Ovary (tissue), 7 donors: ENCODE measurements at regions not wholly inside any gene's neighbourhood (a gene's known extent, or its start where the extent isn't known, plus 50 kb on each side); places are given as distances from the start of the nearest gene placed in this dataset.
"Not testable (repeated sequence)": the region's sequence is repeated elsewhere in the genome, so short reads cannot be mapped to it uniquely, and the experiment has no call there.

Source experiments
- DNase-seq, 5 donors: peaks; one replicate each; pipeline ENCODE4 v3.0.0-alpha.2; 2019 to 2020
- H3K27ac ChIP-seq, 2 donors: fragments of 200-600 bp; one replicate each; pipeline versions ENCODE4 v1.5.1 to v1.8.0; 2019 to 2022
- H3K27me3 ChIP-seq: fragments of 200-600 bp; one replicate; pipeline ENCODE4 v1.8.0; 2022
- H3K36me3 ChIP-seq: fragments of 200-600 bp; sonication (generic); one replicate; pipeline ENCODE4 v1.5.1; 2019
- H3K4me1 ChIP-seq: one replicate; pipeline ENCODE4 v1.8.1; 2013; ENCODE audit warnings: mild to moderate bottlenecking, moderate library complexity; ENCODE audit not compliant: insufficient read depth
- H3K4me3 ChIP-seq: fragments of 200-600 bp; sonication (generic); one replicate; pipeline ENCODE4 v1.5.1; 2017
- H3K9me3 ChIP-seq, 2 donors: fragments of 200-600 bp in 1 of 2; sonication (generic) in 1 of 2; one replicate each; pipeline versions ENCODE4 v1.5.1 to v1.8.1; 2013 to 2019; ENCODE audit warnings: mild to moderate bottlenecking in 1 of 2, moderate library complexity in 1 of 2
- EP300 ChIP-seq: sonication (generic); formaldehyde crosslinking; IDR thresholded peaks from one replicate; pipeline ENCODE4 v1.6.1; 2017; ENCODE audit warnings: antibody characterized with exemption
- POLR2A ChIP-seq: fragments of 450-650 bp; IDR thresholded peaks from one replicate; pipeline ENCODE4 v1.6.1; 2017; ENCODE audit warnings: antibody characterized with exemption, mild to moderate bottlenecking, moderate library complexity
- WGBS, 3 donors: extraction: QIAGEN DNeasy Blood & Tissue Kit in 1 of 3; methylation state at CpG; one replicate each; pipeline versions ENCODE4 v1.1.5 to v1.1.7; 2013 to 2017; 5-methylcytosine and 5-hydroxymethylcytosine counted together
- intact Hi-C, 4 donors: fragments of 100-400 bp; cut with DNase I; formaldehyde crosslinking; loops; one replicate each; pipeline versions ENCODE4 v1.11.0 to v1.15.1; 2022 to 2023
- TF ChIP-seq, protein P1 (sequence below), 3 donors: fragments of 450-650 bp in 2 of 3; fragments of 200-600 bp in 1 of 3; IDR thresholded peaks; one replicate each; pipeline versions ENCODE4 v1.5.1 to v1.8.0; 2016 to 2022; ENCODE audit warnings: antibody characterized with exemption in 3 of 3, mild to moderate bottlenecking in 1 of 3
- donor health status: DM: no; HTN: no; CAD: no; lungs with moderate emphysema.
- donor health status: DM: no; HTN: no; CAD: no.
- donor health status: Bipolar disorder and iron deficiency.
- donor health status: DM: no; HTN: no; CAD: no.
- donor health status: DM: yes; HTN: yes; CAD: no.

DNA sequence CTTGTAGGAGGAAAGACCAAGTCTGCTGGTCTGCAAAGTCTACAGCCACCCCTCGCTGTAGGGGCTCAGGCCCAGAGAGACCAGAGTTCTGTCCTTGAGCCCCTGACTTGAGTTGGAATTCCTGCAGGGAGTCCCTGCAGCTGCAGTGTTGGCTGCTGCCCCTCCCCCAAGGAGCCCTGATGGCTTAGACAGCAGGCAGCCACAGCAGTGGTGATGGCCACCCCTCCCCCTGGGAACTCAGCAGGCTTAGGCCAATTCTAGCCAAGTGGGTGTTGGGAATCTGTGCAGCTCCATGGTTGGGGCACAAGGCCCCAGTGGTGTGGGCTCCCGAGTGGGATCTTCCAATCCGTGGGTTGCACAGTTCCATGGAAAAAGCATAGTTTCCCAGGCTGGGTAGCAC lies 345.4 kb downstream of the CD109 start:
- Histone ChIP-seq H3K9me3 (no peaks in the 10 kb centered on the region), H3K36me3 (no peaks in the 10 kb centered on the region), H3K27ac (no peak overlapping the region), H3K4me1 (no peaks in the 10 kb centered on the region), H3K4me3 (no peak overlapping the region), H3K27me3 (no peaks in the 10 kb centered on the region)
- no peak for DNase-seq
- intact Hi-C loops = no loop called here
- 74 to 82% (median 82%) methylated on average over 3 of the region's 3 CpGs for WGBS, 3 donors
- TF ChIP-seq POLR2A (no peak), EP300 (no peak)
- TF ChIP-seq, protein P1, sequence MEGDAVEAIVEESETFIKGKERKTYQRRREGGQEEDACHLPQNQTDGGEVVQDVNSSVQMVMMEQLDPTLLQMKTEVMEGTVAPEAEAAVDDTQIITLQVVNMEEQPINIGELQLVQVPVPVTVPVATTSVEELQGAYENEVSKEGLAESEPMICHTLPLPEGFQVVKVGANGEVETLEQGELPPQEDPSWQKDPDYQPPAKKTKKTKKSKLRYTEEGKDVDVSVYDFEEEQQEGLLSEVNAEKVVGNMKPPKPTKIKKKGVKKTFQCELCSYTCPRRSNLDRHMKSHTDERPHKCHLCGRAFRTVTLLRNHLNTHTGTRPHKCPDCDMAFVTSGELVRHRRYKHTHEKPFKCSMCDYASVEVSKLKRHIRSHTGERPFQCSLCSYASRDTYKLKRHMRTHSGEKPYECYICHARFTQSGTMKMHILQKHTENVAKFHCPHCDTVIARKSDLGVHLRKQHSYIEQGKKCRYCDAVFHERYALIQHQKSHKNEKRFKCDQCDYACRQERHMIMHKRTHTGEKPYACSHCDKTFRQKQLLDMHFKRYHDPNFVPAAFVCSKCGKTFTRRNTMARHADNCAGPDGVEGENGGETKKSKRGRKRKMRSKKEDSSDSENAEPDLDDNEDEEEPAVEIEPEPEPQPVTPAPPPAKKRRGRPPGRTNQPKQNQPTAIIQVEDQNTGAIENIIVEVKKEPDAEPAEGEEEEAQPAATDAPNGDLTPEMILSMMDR (IDR thresholded peaks at IDR 0.05) = no peak

DNA sequence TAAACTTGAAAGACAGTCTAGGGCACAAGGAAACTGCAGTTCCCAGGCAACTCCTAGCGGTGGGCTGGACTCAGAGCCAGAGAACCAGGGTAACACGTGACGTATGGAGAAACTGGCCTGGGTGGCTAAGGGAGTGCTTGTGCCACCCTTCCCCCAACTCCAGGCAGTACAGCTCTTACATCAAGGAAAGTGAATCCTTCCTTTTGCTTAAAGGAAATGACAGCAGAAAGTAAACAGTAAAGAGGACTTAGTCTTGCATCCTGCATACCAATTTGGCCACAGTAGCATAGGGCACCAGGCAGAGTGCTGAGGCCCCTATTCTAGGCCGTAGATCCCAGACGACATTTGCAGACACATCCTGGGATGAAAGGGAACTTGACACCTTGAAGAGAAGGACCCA lies 322.8 kb downstream of the CD109 start:
- H3K4me3 ChIP-seq = no peak overlapping the region
- no peaks in the 10 kb centered on the region for H3K27me3 ChIP-seq
- TF ChIP-seq EP300 (no peak), POLR2A (no peak)
- TF ChIP-seq, protein P1 (IDR thresholded peaks at IDR 0.05) = no peak
- intact Hi-C loops = no loop called here
- no peak overlapping the region for H3K27ac ChIP-seq
- no peaks in the 10 kb centered on the region for H3K9me3 ChIP-seq
- no peaks in the 10 kb centered on the region for H3K36me3 ChIP-seq
- DNase-seq = no peak
- no peaks in the 10 kb centered on the region for H3K4me1 ChIP-seq
- WGBS, 3 donors = 59 to 75% (median 64%) methylated on average over 5 of the region's 5 CpGs

DNA sequence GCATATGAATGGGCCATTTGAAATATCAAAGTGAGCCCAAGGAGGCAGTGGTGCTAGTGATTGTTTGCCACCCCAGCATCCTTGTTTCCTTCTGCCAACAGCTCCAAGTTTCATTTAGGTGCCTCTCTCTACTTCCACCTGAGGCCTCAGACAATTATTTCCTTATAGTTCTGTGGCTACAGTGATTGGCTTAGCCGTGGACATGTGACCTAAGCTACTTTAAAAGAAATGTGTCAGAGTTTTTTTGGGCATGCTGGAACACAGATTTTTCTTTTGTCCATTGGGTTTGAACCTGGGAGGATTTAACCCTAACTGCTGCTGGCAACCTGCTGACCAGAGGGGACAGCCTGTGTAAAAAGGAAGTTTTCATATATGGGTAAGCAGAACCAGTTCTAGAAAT lies 319.4 kb downstream of the CD109 start:
- Histone ChIP-seq H3K36me3 (no peaks in the 10 kb centered on the region), H3K4me1 (no peaks in the 10 kb centered on the region), H3K9me3 (no peaks in the 10 kb centered on the region), H3K4me3 (no peak overlapping the region), H3K27ac (no peak overlapping the region), H3K27me3 (no peaks in the 10 kb centered on the region)
- WGBS, 3 donors = 72 to 78% (median 77%) methylated on average over 1 of the region's 1 CpG
- intact Hi-C loops = no loop called here
- no peak for DNase-seq
- TF ChIP-seq EP300 (no peak), POLR2A (no peak)
- TF ChIP-seq, protein P1 (IDR thresholded peaks at IDR 0.05) = no peak

DNA sequence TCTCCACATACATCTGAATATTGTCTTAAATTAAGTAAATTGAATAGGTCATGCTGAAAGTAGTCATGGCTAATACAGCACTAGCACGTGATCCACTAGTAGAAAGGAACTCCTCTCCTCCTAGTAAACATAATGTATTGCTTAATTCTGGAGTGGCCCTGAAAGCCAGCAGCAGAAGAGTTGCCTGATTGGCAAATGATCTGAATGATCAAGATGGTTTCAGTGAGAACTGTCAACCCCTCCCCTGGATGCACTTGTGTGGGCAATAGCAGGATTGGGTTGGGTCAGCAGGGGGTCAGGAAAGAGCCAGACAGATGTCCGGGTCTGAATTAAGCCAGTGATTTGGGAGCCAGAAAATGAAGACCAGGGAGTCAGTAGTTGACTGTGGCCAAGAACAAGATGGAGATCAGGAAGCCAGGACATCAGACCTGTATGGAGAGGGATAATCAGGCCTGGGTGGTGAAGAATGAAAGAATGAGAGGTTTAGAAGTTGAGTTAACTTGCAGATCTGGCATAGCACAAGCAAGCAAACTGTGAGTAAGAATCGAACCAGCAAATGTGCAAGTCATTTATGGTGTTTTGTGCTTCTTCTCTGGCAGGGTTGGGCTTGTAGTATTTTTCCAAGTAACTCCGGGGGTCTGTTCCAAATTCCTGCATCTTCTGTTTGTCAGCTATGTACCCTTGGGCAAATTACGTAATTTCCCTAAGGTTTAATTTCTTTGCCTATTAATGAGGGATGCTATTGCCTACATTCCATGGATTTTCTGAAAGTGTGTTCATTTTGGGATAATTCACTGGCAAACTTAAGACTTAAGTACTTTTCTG lies 304.9 kb downstream of the CD109 start:
- no peaks in the 10 kb centered on the region for H3K4me1 ChIP-seq
- H3K27me3 ChIP-seq = no peaks in the 10 kb centered on the region
- no peak for DNase-seq
- H3K4me3 ChIP-seq = no peak overlapping the region
- TF ChIP-seq POLR2A (no peak), EP300 (no peak)
- TF ChIP-seq, protein P1 (IDR thresholded peaks at IDR 0.05) = no peak
- H3K27ac ChIP-seq = no peak overlapping the region
- no peaks in the 10 kb centered on the region for H3K36me3 ChIP-seq
- H3K9me3 ChIP-seq = no peaks in the 10 kb centered on the region
- intact Hi-C loops = no loop called here
- 73 to 78% (median 74%) methylated on average over 5 of the region's 5 CpGs for WGBS, 3 donors

DNA sequence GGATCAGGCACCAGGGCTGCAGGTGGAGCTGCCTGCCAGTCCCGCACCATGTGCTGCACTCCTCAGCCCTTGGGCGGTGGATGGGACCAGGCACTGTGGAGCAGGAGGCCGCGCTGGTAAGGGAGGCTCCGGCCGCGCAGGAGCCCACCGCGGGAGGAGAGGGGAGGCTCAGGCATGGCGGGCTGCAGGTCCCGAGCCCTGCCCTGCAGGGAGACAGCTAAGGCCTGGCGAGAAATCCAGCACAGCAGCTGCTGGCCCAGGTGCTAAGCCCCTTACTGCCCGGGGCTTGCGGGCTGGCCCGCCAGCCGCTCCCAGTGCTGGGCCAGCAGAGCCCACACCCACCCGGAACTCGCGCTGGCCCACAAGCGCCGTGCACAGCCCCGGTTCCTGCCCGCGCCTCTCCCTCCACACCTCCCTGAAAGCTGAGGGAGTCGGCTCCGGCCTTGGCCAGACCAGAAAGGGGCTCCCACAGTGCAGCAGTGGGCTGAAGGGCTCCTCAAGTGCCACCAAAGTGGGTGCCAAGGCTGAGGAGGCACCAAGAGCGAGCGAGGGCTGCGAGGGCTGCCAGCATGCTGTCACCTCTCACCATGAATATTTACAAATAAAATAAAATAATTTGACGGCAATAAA lies 294.7 kb downstream of the CD109 start:
- H3K4me3 ChIP-seq, DNase-seq, H3K27ac ChIP-seq, H3K4me1 ChIP-seq, H3K9me3 ChIP-seq, H3K36me3 ChIP-seq, intact Hi-C loops, H3K27me3 ChIP-seq: not testable (repeated sequence)
- WGBS, 3 donors = 95 to 98% (median 97%) methylated on average over 29 to 30 of the region's 30 CpGs
